NCI-H1105 (cell line): ENCODE measurements at regions not wholly inside any gene's neighbourhood (a gene's known extent, or its start where the extent isn't known, plus 50 kb on each side); places are given as distances from the start of the nearest gene placed in this dataset.
"Not testable (repeated sequence)": the region's sequence is repeated elsewhere in the genome, so short reads cannot be mapped to it uniquely, and the experiment has no call there.

Experiments
- DNase-seq: peaks from one replicate; lab custom pipeline; 2025; lab: John Stamatoyannopoulos, UW

GRCh38 chr7:23938215-23938614 is 228.2 kb downstream of the STK31 start:
- no peak for DNase-seq

DNA sequence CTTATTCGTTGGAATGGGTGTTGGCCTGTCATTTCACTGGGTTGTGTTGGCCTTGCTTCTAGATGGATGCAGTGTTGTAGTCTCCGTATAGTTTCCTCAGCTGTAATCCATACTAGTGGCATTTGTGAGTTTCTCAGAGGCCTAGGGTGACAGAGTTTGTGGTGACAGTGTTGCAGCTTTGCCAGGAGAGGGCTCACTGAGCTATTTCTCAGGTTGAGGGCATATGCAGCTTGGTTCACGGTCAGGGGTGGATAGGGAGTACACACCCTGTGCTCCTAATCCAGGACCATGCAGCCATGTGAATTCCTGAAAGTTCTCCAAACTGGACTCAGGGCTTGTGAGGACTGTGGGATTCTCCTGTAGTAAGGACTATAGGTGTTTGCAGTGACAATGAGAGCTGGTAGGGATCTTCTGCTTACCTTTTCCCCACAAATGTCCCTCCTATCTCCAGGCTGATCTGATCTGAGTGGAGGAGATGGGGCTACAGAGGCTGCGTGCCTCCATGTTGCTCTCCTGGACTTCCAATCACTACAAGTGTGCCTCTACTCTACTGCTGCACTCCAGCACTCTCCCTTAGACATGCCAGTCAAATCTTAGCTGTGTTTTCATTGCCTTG is 229.0 kb downstream of the STK31 start:
- DNase-seq: no peak

- not testable (repeated sequence) for DNase-seq
Observed at GRCh38 chr7:23939747-23940146, 229.7 kb downstream of the STK31 start.

DNA sequence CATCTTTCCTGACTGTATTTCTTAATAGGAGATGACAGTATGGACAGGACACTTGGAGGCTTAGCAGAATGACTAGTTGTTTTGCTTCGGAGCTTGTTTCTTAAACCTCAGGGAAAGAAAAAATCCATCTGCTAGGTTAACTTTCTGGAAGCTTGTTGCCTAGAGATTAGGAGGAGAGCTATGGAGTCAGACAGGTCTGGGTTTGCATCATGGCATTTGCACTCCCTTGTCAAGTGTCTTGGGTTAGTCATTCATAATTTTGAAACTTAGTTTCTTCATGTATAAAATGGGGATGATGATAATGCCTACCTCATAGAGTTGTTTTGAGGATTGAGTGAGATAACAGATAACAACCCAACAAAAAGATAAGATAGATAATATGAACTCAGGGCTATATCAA is 231.5 kb downstream of the STK31 start:
- DNase-seq: no peak

GRCh38 chr7:23942032-23942431 is 232.0 kb downstream of the STK31 start:
- DNase-seq: no peak

- no peak for DNase-seq
Observed at GRCh38 chr7:23944131-23944530, 234.1 kb downstream of the STK31 start.

- no peak for DNase-seq
Observed at GRCh38 chr7:23945472-23945871, 235.5 kb downstream of the STK31 start.

GRCh38 chr7:23955145-23955544 is 245.1 kb downstream of the STK31 start:
- DNase-seq: no peak

DNA sequence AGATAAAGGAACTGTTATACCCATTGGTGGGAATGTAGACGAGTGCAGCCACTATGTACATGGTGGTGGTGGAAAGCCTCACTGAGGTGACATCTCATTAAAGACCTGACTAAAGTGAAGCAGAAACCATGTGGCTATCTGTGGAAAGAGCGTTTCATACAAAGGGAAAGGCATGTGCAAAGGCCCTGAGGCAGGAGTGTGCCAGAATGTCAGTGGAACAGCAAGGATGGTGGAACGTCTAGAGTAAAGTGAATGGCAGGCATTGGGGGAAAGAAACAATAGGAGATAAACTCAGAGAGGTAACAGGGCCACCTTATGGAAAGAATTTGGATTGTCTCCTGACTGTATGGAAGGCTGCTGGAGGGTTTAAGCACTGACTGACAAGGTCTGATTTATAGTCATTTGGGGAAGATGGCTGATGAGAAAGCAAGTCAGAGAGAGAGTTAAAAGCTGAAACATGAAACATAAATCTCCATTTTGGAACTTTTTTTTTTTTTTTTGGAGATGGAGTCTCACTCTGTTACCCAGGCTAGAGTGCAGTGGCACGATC is 245.7 kb downstream of the STK31 start:
- no peak for DNase-seq

DNA sequence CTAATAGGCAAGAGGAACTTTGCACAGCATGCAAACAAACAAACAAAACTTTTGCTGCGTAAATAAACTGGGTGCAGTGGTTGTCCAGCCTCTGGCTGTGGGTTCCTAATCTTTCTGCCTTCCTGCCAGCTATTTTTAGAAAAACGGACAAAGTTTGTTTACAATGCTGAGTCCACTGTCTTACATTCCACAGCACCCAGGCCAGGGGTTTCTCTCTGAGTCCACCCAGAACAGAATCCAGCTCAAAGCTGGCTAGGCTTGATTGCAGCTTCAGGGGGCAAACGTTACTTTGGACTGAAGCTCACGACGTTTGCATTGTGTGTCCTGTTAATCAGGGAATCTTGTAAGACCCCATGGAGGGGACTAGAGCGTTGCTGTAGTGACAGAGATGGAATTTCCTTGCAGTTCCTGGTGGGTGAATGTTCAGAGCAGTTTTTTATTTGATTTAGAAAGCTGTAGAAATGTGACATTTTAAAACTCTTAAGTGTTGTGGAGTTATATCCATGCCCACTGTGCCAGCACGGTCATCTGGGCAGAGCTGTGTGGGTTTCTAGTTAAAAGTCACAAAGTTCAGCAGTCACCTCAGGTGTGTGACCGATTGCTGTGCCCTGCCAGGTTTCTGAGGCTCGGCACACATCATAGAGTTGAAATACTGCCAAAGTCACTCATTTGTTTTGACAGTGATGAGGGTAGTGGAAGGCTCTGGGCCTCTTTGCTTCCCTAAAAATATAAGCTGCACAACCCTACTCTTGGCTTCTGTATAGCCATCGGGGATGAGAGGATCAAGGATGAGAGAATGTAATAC is 247.0 kb downstream of the STK31 start:
- DNase-seq: no peak

- DNase-seq: no peak
Observed at GRCh38 chr7:23959821-23960220, 249.8 kb downstream of the STK31 start.

DNA sequence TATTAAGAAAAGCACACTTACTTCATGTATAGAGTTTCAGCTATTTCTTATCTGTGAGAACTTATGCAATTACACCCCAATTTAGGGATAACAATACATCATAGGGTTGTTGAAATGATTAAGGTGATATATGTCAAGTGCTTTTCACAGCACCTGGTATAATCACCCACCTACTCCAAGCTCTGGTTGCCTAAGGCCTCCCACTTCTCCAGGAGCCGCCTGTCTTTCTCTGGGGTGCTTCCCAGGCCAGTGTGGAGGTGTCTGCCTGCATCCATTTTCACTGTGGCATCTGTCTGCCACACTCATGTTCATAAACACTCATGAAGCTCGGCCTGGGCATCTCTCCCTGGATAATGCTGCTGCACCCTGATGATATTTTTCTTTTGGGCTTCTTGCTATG is 250.3 kb downstream of the STK31 start:
- no peak for DNase-seq

GRCh38 chr7:23963461-23964165 is 253.6 kb downstream of the STK31 start:
- DNase-seq: no peak

DNA sequence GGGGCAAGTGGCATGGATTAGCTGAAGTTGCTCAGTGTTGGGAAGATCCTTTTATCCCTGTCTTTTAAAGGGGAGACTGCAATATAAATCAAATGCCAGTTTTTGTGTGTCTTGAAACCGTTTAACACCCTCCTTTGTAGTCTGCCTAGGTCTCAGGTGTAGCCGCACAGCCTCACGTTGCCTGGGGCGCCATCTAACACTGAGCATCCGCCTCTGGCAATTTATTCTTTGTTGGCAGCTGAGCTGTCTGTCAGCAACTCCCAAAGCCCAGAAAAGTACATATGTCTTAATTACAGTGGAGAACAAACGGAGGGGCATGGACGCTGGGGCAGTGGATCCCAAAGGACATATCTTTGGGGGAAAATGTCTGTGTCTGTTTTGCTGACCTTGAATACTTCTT is 254.7 kb downstream of the STK31 start:
- DNase-seq: no peak

GRCh38 chr7:23965296-23965695 is 255.3 kb downstream of the STK31 start:
- DNase-seq: no peak

DNA sequence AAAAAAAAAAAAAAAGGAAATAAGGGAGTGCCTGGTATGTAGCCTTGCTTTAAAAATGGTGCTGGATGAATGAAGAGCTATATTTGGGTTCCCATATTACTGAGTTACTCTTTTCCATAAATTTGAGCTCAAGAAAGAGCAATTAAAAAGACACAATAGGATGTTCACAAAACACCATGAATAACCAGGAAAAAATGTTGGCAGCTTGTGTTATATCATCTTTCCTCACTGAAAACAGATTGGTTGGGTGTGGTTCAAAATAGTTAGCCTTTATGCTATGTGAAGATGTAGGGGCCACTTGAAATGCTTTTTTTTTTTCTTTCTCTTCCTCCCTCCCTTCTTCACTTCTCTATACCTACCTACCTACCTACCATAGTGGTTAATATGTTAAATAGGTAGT is 256.9 kb downstream of the STK31 start:
- DNase-seq: no peak

GRCh38 chr7:23967949-23968599 is 258.1 kb downstream of the STK31 start:
- DNase-seq: no peak

DNA sequence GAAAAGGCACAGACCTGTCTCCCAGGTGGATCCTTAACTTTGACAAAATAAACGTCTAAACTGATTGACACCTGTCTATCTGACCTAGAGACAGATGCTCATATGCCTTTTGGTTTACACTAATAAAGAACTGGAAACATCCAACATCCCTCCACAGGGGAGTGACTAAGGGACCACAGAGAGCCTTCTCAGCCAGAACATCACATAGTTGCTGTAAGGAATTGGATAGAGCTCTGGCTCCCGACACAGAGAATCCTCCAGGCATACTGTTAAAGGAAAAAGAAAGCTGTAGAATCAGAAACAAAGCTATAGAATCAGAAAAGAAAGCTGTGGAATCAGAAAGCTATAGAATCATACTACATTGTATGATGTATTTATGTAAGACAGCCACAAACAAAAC is 258.8 kb downstream of the STK31 start:
- DNase-seq: no peak

DNA sequence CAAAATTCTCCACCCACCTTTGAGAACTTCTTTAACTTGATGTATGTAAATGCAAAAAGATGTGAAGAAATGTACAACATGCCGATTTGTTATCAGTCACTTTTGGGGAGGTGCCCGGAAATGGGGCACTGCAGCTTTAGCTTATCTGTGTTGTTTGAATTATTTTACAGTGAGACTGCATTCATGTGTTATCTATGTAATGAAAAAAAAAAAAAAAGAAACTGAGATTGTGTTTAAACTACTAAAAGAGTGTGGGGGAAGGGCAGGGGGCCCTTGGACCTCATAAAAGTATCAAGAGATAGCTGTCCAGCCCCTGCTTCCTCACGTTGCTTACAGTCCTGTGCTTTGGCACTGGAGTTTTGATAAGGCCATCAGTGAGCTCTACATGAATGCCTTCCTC is 259.4 kb downstream of the STK31 start:
- no peak for DNase-seq

DNA sequence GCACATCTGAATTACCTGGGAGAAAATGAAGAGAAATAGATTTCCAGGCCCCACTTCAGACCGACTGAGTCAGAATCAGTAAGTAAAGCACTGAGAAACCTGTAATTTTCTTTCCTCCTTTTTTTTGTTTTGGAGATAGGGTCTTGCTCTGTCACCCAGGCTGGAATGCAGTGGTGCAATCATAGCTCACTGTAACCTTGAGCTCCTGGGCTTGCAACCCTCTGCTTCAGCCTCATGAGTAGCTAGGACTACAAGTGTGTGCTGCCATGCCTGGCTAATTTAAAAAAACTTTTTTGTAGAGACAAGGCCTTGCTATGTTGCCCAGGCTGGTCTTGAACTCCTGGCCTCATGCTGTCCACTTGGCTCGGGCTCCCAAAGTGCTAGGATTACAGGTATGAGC is 260.2 kb downstream of the STK31 start:
- DNase-seq: no peak

GRCh38 chr7:23971031-23971430 is 261.0 kb downstream of the STK31 start:
- no peak for DNase-seq

DNA sequence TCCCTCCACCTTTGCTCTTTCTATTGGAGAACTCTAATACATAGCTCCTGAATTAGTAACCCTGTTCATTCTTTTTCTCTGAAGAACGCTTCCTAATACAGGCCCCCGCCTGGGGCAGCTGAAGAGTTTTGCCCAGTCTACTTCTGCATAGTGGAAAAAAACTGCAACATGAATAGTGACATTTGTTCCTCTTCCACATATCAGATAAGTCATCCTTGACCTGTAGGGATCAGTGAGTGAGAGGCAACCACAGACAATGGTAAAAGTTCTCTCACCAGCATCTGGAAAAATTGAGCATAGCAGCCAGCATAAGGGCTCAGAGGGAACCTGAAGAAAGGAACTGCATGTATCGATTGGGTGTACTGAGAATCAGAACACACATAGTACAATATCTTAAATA is 262.0 kb downstream of the STK31 start:
- no peak for DNase-seq
